Pancreas (tissue), 10 donors: ENCODE measurements at regions not wholly inside any gene's neighbourhood (a gene's known extent, or its start where the extent isn't known, plus 50 kb on each side); places are given as distances from the start of the nearest gene placed in this dataset.
"Not testable (repeated sequence)": the region's sequence is repeated elsewhere in the genome, so short reads cannot be mapped to it uniquely, and the experiment has no call there.

Experiments
- ATAC-seq, 4 donors: fragments of 200-7000 bp; cut with Tn5 transposase; one replicate each; pipeline versions ENCODE4 v1.8.0 to v1.9.1; 2020; ENCODE audit warnings: mild to moderate bottlenecking in 4 of 4, moderate library complexity in 4 of 4
- DNase-seq, 6 donors: peaks; one replicate each; pipeline ENCODE4 v3.0.0-alpha.2; 2020
- FAIRE-seq: peaks from 2 replicates; lab custom pipeline; 2012; peaks lifted over from hg19 to GRCh38; lab: Jason Lieb, UNC
- H3K27ac ChIP-seq, 4 donors: fragments of 200-600 bp; sonication (generic); 1 replicate in 3 of 4; 2 replicates in 1 of 4; pipeline versions ENCODE4 v1.5.0 to v1.8.0; 2020
- H3K27me3 ChIP-seq, 4 donors: fragments of 200-600 bp; one replicate each; pipeline ENCODE4 v1.8.0; 2021
- H3K36me3 ChIP-seq, 3 donors: fragments of 200-600 bp; sonication (generic) in 1 of 3; one replicate each; pipeline versions ENCODE4 v1.5.0 to v1.8.0; 2020 to 2021
- H3K4me1 ChIP-seq, 3 donors: fragments of 200-600 bp; one replicate each; pipeline ENCODE4 v1.8.0; 2021
- H3K4me3 ChIP-seq, 4 donors: fragments of 200-600 bp; sonication (generic) in 2 of 4; one replicate each; pipeline versions ENCODE4 v1.5.0 to v1.8.0; 2020 to 2021
- H3K9me3 ChIP-seq, 4 donors: fragments of 200-600 bp; one replicate each; pipeline ENCODE4 v1.8.0; 2021
- CTCF ChIP-seq, 4 donors: fragments of 200-600 bp; sonication (generic) in 3 of 4; IDR thresholded peaks; one replicate each; pipeline versions ENCODE4 v1.5.0 to v1.8.0; 2021; ENCODE audit warnings: antibody characterized with exemption in 4 of 4
- WGBS, 2 donors: extraction: QIAGEN DNeasy Blood & Tissue Kit; methylation state at CpG; one replicate each; pipeline ENCODE4 v1.1.7; 2013; 5-methylcytosine and 5-hydroxymethylcytosine counted together
- intact Hi-C, 3 donors: fragments of 100-400 bp; cut with DNase I; formaldehyde crosslinking; loops; one replicate each; pipeline versions ENCODE4 v1.11.1 to v1.14.2; 2022
- donor health status: healthy with polysubstance abuse.
- donor health status: DM: no; HTN: no; CAD: no; lungs with moderate emphysema.
- donor health status: DM: no; HTN: no; CAD: no.
- donor health status: control.
- donor health status: control.
- donor health status: Bipolar disorder and iron deficiency.
- donor health status: DM: yes; HTN: yes; CAD: no.
- donor health status: DM: no; HTN: no; CAD: no.
- donor health status: DM: no; HTN: no; CAD: no.
- donor health status: DM: yes; HTN: yes; CAD: no.

DNA sequence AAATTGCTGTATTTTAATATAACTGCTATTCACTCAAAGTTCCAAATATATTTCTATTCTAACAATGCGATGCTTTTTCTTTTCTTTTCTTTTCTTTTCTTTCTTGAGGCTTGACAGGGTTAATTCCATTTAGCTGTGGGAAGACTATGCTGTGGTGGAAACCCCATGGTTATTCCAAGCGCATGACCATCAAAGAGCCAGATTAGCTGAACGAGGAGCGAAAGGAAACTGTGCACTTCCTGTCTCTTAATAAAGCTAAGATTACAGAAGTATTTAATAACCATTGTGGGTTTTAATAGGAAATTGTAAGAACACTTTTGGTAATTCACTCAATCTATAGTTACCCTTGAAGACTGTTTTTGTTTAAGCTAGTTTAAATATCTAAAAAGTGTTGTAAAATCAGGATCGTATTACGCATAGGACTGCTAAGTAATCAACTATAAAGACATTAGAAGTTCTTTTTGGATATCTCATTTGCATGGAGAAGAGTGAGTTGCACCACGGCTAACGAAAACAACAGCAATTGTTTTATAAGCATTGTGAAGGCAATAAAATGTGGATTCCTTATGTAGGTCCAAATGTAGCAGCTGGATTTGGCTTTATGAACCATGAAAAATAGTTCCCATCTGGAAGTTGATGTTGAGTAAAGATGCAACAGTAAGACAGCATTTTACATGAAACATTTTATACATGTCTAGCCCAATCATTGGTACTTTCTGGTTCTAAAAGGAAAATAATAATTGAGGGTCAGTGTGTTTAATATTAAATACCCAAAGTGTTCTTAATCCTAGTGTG lies 105.4 kb downstream of the ZIC1 start:
- TF ChIP-seq CTCF (IDR thresholded peaks at IDR 0.05) = no peak
- no peak for DNase-seq
- no peaks in the 10 kb centered on the region for H3K27me3 ChIP-seq
- WGBS, 2 donors = 67 to 73% methylated on average over 8 of the region's 8 CpGs
- ATAC-seq = no peak
- H3K27ac ChIP-seq = no peak overlapping the region
- no peak for FAIRE-seq
- no peaks in the 10 kb centered on the region for H3K4me1 ChIP-seq
- intact Hi-C loops = no loop called here
- H3K9me3 ChIP-seq = no peaks in the 10 kb centered on the region
- H3K36me3 ChIP-seq = no peaks in the 10 kb centered on the region
- no peak overlapping the region for H3K4me3 ChIP-seq

- 78 to 87% methylated on average over 6 of the region's 6 CpGs for WGBS, 2 donors
- intact Hi-C loops = no loop called here
Measured at GRCh38 chr3:147518465-147518864, 109.3 kb downstream of the ZIC1 start.

DNA sequence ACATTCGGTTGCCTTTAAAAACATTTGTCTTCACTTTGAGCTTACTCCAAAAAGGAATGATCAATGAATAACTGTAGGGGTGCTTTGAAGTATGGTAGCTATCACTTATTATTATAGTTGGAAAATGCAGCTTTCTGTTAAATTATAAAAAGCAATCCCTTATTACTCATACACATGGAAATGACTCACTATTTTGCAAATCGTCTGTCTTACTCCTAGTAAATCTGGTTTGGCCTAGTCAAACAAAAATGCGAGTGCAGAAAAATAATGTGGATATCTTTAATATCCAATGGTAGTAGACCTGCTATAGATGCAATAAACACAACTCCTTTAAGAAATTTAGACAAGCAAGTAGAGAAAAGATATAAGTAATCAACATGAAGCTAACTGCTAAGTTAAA lies 112.5 kb downstream of the ZIC1 start:
- H3K27ac ChIP-seq = no peak overlapping the region
- H3K9me3 ChIP-seq = no peaks in the 10 kb centered on the region
- ATAC-seq (no peak), FAIRE-seq (no peak), DNase-seq (no peak)
- no peaks in the 10 kb centered on the region for H3K27me3 ChIP-seq
- no peak overlapping the region for H3K4me3 ChIP-seq
- WGBS, 2 donors = 61 to 66% methylated on average over 3 of the region's 3 CpGs
- no peaks in the 10 kb centered on the region for H3K4me1 ChIP-seq
- intact Hi-C loops = no loop called here
- TF ChIP-seq CTCF (IDR thresholded peaks at IDR 0.05) = no peak
- no peaks in the 10 kb centered on the region for H3K36me3 ChIP-seq

More at GRCh38 chr3:147518465-147518864, 109.3 kb downstream of the ZIC1 start:
- Histone ChIP-seq H3K27ac (no peak overlapping the region), H3K4me1 (no peaks in the 10 kb centered on the region), H3K4me3 (no peak overlapping the region), H3K9me3 (no peaks in the 10 kb centered on the region), H3K36me3 (no peaks in the 10 kb centered on the region), H3K27me3 (no peaks in the 10 kb centered on the region)
- no peak for TF ChIP-seq CTCF (IDR thresholded peaks at IDR 0.05)
- no peak for ATAC-seq
- no peak for DNase-seq
- FAIRE-seq = no peak

DNA sequence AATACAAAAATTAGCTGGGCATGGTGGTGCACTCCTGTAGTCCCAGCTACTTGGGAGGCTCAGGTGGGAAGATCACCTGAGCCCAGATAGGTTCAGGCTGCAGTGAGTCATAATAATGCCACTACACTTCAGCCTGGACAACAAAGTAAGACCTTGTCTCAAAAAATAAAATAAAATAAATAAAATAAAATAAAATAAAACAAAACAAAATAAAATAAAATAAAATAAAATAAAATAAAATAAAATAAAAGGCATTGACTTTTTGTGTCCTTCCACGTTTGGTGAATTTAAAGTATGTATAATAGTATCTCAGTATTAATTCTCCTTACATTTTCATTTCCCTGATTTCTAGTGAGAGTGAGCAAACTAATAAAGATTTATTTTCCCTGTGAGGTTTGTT lies 113.6 kb downstream of the ZIC1 start:
- H3K27ac ChIP-seq, DNase-seq, FAIRE-seq, H3K4me1 ChIP-seq, H3K4me3 ChIP-seq, H3K27me3 ChIP-seq, H3K36me3 ChIP-seq, ATAC-seq, H3K9me3 ChIP-seq, intact Hi-C loops: not testable (repeated sequence)
- WGBS, 2 donors = 45 to 51% methylated on average over 1 of the region's 1 CpG

DNA sequence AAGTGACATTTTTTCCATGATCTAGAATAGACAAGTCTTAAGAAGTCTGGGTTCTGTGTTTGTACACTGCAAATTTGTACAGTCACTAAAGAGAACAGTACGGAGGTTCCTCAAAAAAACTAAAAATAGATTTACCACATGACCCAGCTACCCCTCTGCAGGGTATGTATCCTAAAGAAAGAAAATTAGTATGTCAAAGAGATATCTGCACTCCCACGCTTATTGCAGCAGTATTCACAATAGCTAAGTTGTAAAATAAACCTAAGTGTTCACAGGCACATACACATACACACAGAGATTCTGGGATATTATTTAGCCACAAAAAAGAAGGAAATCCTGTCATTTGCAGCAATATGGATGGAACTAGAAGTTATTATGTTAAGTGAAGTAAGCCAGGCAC lies 120.4 kb downstream of the ZIC1 start:
- no peak overlapping the region for H3K4me3 ChIP-seq
- no peak for TF ChIP-seq CTCF (IDR thresholded peaks at IDR 0.05)
- FAIRE-seq (no peak), DNase-seq (no peak), ATAC-seq (no peak)
- no peaks in the 10 kb centered on the region for H3K9me3 ChIP-seq
- no peaks in the 10 kb centered on the region for H3K36me3 ChIP-seq
- intact Hi-C loops = no loop called here
- H3K27ac ChIP-seq = no peak overlapping the region
- H3K27me3 ChIP-seq = no peaks in the 10 kb centered on the region
- WGBS, 2 donors = 38 to 43% methylated on average over 2 of the region's 2 CpGs
- H3K4me1 ChIP-seq = no peaks in the 10 kb centered on the region
